ENCODE measurements at regions not wholly inside any gene's neighbourhood (a gene's known extent, or its start where the extent isn't known, plus 50 kb on each side); places are given as distances from the start of the nearest gene placed in this dataset.

DNA sequence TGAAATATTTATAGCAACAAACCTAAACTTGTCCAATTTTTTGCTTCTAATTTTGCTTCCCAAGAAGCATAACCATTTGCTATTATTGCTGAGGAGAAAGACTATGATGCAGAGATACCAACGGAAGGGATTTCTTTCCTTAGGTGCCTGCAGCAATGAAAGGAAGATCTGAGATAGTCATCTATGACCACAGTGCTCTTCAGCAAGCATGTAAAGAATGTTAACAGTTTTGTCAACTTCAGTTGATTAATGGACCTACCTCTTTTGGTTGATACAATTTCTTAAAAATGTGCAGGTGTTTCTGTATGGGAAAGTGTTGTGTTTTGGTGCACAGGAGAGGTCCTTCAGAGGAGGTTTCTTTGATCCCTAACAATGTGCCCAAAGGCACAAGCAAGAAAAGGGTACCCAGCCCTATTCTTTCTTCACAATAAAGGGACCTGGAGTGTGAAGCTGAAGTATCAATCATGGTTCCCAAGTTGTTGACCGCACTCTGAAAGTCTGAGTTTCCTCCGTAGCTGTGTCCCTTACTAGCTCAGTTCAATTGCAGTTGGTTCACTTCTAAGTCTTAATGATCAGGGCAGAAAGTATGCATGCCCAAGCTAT is 307.7 kb upstream of the KCNH8 start:
- FAIRE-seq (no peak), DNase-seq (ENCODE audit: extremely low spot score, insufficient read length, low read depth) (no peak)

DNA sequence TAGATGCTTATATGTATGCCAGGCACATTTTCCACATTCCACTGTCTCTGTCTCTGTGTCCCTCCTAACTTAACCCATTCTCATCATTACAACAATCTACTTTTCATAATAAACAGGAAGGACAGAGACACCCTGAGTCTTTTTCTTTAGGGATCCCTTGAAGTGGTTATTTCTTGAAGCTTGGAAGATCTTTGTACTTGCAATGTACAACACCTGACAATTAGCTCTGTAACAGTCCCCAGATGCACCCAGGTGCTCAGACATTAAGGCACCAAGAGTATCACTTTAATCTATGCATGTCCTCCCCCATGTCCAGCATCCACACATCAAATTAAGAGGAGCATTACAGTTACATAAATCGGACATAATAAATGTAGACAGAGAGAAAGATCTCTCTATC is 309.6 kb upstream of the KCNH8 start:
- no peak for DNase-seq (ENCODE audit: extremely low spot score, insufficient read length, low read depth)
- no peak for FAIRE-seq

DNA sequence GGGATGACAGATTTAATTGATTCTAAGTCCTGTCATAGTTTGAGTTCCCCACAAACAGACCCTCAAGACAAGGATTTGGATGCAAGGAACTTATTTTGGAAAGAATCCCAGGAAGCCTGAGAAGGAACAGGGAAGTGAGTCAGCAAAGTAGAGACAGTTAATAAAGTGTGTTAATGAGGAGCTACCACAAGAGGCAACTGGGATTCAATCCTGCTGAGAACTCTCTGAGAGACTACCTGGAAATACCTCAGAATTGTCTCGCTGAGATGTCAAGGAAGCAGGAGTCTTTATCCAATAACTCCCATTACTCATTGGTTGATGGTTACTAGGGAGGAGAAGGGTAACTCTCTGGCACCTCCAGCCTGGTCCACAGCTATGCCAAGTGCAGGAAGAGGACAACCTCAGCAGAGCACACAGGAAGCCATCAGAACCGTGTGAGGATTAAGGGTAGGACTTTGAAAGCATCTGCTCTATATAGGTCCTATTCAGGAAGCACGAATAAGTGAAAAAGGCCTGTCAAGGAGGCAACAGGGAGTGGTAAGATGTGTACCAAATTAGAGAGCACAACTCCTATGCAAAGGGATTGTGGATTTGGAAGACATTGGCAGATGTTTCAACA is 311.1 kb upstream of the KCNH8 start:
- DNase-seq (ENCODE audit: extremely low spot score, insufficient read length, low read depth) (no peak), FAIRE-seq (no peak)

DNA sequence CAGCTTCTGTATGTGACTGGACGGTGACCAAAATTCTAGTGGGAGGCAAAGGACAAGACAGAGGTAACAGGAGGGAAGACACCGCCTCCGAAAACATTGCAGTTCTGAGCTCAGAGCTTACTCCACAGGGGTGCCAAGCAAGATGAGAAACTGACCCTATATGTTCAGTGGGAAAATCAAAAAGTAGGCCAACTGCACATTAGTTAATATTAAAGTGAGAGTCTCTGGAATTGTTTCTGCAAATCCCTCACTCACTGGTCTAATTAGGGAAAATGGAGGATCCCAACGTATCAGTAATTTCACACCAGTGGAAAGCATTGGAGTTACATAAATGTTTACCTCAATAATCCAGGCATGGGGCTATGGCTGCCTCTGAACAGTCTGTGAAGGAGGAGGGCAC is 313.3 kb upstream of the KCNH8 start:
- no peak for FAIRE-seq
- DNase-seq (ENCODE audit: extremely low spot score, insufficient read length, low read depth) = no peak

DNA sequence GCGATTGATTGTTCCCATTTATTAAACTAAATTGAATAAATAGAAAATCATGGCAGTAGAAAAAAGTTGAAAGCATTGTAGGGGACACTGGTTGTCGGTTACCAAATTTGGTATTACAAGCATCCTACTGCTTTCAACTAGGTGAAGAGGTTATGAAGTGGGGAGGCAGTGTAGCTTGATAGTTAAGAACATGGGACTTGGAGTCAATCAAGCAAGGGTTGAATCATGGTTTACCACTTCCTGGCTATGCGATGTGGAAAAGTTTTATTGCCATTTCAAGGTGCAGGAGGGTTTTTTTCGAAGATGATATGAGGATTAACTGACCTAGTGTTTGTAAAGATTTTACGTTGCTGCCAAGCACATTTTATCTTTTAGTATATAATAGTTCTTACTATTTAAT is 318.2 kb upstream of the KCNH8 start:
- FAIRE-seq (no peak), DNase-seq (ENCODE audit: extremely low spot score, insufficient read length, low read depth) (no peak)

DNA sequence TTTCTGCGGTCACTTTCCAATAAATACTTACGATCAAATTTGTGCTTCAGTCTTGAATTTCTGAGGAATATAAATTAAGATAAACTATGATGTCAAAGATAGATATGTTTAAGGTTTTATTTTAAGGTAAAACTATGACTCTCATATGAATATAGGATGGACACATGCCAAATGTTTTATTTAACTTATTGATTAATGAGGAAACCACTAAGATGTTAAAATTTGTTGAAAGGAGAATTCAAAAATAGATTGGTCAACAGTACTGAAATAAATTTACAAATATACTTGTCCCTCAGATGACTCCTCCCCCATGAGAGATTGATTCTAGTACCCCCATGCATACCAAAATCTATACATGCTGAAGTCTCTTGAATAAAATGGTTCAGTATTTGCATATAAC is 319.7 kb upstream of the KCNH8 start:
- no peak for FAIRE-seq

DNA sequence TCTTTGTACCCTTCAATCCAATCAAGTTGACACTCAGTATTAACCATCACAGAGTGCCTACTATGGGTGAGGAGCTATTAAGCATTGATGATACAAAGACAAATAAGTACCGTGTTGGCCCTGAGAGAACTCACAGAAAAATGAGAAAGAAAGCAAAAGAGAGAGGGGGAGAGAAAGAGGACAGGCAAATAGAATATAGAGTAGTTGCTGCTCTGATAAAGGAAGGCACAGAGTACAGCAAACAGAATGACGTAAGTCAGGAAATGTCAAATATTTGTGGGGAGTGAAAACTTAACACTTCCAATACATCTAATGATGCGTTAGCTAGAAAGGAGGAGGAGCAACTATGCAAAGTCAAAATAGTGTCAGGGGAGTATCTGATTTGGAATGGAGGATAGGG is 320.6 kb upstream of the KCNH8 start:
- DNase-seq (ENCODE audit: extremely low spot score, insufficient read length, low read depth) (no peak), FAIRE-seq (no peak)

More for the DNA sequence above, 319.7 kb upstream of the KCNH8 start:
- DNase-seq (ENCODE audit: extremely low spot score, insufficient read length, low read depth) = no peak

DNA sequence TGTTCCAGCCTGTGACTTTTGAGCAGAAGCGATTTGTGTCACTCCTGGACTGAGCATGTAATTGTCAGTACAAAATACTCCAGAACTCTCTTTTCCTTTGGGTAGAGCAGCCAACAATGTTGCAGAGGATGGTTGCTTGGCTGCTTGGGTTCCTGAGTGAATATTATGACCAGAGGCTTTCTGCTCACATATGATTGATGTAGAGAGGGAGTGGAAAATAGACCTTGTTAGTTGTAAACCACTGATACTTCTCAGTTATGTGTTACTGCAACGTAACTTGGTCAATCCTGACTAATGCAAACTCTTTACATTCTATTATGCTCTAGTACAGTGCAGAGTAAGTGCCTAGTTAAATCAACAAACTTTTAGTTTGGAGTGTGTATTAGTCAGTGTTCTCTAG is 322.6 kb upstream of the KCNH8 start:
- FAIRE-seq = no peak
- no peak for DNase-seq (ENCODE audit: extremely low spot score, insufficient read length, low read depth)

DNA sequence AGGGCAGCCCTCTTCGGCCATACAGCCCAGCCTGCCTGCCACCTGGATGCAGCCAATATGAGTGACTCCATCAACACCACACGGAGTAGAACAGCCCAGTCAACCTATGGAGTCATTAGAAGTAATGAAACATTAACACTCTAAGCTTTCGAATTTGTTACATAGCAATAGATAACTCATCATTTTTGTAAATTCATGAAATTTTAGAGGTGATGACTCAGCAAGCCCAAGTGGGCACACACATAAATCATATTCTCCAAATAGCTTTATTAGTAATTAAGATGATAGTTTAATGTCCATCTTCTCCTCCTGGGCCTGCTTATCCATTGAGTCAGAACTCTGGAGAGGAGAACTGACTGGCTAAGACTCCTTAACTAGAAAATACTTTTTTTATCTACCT is 335.0 kb upstream of the KCNH8 start:
- FAIRE-seq (no peak), DNase-seq (ENCODE audit: extremely low spot score, insufficient read length, low read depth) (no peak)

DNA sequence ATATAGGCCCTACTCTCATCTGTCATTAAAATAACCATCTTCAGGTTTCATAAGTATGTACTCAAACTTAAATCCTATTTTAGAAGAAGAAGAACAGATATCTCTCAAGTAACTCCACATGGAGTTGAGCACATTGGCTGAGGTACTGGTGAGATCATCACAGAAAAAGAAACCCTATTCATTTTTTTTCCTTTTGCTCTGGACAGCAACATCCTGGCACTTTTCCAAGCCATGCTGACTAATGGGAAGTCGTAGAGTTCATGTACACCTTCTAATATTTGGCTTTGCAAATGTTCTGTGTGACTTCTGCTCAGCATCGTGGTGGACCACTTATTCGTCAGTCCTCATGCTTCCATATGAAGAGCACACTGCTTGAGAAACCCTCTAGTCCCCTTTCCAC is 336.0 kb upstream of the KCNH8 start:
- FAIRE-seq (no peak), DNase-seq (ENCODE audit: extremely low spot score, insufficient read length, low read depth) (no peak)

DNA sequence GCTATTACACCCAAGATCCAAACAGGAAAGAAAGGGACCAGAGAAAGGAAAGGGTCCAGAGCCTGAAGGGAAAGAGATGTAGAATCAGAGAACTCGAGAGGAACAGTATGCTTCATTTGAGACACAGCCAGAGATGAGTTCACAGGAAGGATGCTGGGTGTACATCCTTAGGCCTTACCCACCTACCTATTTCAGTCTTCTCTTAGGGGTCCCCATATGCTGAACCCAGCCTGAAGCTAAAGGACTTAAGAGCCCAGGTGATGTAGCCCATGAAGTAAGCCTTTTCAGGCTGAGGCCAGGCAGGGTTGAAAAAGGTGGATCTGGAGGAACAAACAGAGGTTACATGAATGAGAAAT is 338.0 kb upstream of the KCNH8 start:
- no peak for DNase-seq (ENCODE audit: extremely low spot score, insufficient read length, low read depth)
- FAIRE-seq = no peak

DNA sequence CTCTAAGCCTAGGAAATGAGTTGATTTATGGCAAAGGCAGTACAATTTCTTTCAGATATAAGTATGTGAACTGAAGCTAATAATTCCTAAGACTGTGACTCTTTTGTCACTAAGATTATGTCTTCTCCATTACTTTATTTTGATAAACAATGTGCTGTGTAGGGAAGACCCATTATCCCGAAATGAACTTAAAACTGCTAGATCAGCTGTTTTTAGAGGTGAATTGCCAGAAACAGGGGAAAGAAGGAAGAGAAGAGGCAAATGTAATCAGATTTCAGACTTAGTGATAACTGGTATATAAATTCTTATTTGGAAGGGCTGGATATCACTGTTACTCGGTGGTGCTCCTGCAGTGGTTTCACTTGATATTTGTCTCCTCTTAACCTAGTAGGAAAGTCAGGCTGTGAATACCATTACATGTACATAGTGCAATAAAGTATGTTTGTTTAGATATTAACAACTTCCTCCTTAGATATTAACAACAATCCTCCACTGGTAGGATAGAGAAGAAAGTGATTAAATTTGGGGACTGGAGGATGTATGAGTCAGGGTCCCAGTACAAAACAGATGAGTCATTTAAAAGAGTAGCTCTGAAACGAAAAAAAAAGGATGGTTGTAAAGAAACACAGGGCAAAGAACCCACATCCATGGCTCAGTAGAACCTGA is 338.5 kb upstream of the KCNH8 start:
- no peak for DNase-seq (ENCODE audit: extremely low spot score, insufficient read length, low read depth)
- no peak for FAIRE-seq

DNA sequence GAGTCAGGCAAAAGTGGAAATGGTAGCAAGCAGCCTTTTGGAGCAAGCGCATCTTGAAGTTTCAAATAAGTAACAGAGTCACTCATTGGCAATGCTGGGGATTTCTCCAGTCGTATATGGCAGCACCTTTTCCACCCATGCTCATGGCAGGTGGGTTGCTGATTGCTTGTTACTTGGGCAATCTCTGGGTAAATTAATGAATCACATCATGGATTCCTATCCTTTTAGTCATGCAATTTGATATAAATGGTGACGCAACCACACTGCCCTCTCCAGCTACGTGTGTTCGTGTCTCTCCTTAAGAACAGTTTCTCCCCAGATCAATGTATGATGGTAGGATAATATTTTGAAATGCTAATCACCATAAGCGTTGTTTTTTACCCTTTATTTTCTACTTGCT is 339.9 kb upstream of the KCNH8 start:
- DNase-seq (ENCODE audit: extremely low spot score, insufficient read length, low read depth) = no peak
- no peak for FAIRE-seq

DNA sequence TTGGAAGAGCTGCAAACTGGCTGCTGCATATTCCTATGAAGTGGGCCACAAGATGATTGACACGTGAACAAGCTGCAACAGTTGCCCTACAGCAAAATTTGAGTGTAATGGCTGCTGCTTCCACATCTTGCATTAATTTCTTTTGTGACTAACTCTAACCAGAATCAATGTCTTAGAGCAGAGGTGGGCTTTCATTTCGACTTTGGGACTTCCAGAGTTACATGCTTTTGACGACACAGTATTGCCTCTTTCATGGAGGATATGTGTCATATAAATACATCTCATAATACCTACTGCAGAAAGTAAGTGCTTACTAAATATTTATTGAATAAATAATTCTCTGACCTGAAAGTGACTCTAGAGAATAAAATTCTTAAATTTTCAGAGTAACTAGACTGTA is 340.7 kb upstream of the KCNH8 start:
- FAIRE-seq (no peak), DNase-seq (ENCODE audit: extremely low spot score, insufficient read length, low read depth) (no peak)

DNA sequence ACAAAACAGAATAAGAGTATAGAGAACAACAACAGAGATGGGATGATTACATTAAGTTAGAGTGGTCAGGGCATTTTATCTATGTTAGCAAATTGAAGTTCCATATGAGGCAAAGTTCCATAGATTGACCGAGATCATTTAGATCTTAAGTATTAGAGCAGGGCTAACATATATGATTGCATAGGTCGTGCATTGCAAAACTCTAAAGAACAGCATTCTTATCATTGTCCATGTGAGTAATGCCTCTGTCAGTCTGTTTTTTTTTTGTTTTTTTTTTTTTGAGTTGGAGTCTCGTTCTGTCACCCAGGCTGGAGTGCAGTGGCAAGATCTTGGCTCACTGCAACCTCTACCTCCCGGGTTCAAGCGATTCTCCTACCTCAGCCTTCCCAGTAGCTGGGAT is 341.7 kb upstream of the KCNH8 start:
- DNase-seq (ENCODE audit: extremely low spot score, insufficient read length, low read depth) (no peak), FAIRE-seq (no peak)

DNA sequence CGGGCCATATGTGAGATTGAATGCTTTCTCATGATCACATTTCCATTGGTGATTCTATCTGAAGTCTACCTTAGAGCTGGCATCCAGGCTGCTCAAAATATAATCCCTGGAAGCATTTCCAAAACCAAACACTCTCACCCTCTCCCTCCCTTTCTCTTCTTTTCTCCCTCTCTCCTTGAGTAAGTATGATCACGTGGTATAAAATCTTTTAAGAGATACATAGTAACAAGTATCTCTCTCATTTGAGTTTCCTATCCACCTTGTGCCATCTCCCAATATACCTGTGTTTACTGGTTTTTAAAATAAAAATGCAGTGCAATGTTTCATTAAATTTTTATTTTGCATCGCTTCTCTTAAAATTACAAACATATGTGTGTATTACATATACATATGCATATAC is 350.9 kb upstream of the KCNH8 start:
- no peak for FAIRE-seq
- DNase-seq (ENCODE audit: extremely low spot score, insufficient read length, low read depth) = no peak

DNA sequence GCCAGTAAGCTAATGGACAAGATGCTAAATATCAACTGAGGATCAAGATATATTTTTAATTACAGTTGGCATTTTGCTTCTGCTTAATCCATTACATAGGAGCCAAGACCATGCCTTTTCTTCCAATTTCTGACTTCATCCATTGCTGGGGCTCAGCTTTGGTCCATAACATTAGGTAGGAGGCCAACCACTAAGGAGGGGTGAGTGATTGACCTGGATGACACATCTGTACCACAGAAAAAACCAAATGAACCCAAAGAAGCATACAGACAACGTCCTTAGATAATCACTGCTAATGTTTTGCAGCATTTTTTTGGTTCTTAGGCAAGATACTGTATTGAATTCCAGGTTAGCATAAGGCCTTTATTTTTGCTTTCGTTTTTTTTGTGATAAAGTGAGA is 353.2 kb upstream of the KCNH8 start:
- no peak for FAIRE-seq
- no peak for DNase-seq (ENCODE audit: extremely low spot score, insufficient read length, low read depth)

DNA sequence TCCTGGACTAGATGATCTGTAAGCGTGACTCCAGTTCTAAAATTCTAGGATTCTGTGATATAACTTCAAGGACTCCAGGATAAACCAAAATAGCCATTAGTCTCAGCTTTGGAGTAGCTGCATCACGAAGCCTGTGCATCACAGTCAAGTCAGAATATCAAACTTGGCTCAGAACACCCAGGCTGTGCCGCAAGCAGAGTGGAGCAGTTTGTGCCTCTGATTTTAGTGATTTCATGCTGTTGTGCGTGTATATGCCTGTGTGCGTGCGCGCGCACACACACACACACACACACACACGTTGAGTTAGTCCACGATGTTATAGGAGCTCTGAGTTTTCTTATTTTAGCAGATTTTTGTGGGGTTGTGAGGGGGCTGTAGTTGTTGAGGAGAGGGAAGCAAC is 356.6 kb upstream of the KCNH8 start:
- FAIRE-seq = no peak
- DNase-seq (ENCODE audit: extremely low spot score, insufficient read length, low read depth) = no peak

DNA sequence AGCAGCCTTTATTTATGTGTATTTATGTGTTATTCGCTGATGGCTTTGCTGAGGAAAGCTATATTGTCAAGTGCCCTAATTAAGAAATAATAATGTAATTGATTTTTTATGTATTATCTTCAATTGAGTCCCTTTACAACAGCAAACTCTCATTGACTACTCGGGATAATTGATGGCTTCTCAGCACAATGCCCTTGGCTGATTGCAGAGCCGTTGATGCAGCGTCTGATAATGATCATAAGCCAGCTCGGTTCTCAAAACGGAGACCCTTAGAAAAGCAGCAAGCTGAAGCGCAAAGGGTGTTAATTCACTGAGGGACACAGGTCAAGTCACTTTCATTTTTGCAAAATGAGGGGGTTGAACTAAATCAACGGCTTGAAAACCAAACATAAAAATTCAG is 357.1 kb upstream of the KCNH8 start:
- FAIRE-seq (no peak), DNase-seq (ENCODE audit: extremely low spot score, insufficient read length, low read depth) (no peak)

DNA sequence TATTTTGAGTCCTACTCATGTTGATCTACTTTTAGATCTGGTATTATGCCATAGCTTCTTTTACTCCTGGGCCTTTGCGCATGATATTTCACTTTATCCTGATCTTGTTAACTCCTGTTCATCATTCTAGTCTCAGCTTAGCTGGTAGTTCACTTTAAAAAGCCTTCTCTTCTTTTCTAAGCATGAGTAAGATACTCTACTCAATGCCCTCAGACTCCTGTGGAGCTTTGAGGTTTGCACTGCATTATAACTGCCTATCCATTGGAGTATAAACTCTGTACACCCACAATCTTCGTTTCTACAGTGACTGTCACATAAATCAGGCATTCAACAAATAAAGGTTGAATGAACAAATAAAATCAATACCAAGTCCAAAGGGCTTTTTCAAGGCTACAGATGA is 357.9 kb upstream of the KCNH8 start:
- DNase-seq (ENCODE audit: extremely low spot score, insufficient read length, low read depth) = no peak
- no peak for FAIRE-seq

DNA sequence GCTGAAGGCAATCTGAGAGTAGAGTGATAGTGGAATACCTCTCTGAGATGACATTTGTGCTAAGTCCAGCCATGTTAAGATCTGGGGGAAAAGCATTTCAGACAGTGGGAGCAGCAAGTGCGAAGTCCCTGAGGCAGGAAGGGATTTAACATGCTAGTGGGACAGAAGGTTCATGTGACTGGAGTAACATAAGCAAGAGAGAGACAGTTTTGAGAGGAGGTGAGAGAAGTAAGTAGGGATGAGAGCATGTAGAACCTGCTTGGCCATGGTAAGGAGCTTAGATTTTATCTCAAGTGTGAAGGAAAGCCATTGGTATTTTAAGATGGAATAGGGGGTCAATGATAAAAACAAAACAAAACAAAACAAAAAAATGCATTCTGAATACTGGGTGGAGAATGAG is 358.6 kb upstream of the KCNH8 start:
- no peak for FAIRE-seq
- no peak for DNase-seq (ENCODE audit: extremely low spot score, insufficient read length, low read depth)

DNA sequence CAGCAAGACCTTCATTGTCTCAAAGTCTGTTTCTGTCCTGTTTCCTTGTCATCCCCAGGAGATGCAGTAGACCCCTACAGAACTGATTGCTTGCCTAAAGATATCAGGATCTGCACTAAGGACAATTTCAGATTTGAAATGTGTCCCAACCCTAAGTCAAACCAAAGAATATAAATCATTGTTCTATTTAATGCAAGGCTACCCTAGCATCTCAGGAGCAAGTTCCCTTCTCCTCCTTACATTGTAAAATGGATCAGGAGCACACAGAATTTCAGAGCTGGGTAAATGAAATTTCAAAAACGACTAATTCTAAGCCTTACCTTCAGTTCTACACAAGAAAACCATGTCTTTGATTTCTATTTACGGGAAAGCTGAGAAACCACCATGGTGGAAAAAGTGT is 360.9 kb upstream of the KCNH8 start:
- FAIRE-seq (no peak), DNase-seq (ENCODE audit: extremely low spot score, insufficient read length, low read depth) (no peak)

Data from GM18507 (cell line).